A549 (cell line): ENCODE measurements at regions not wholly inside any gene's neighbourhood (a gene's known extent, or its start where the extent isn't known, plus 50 kb on each side); places are given as distances from the start of the nearest gene placed in this dataset.
"Not testable (repeated sequence)": the region's sequence is repeated elsewhere in the genome, so short reads cannot be mapped to it uniquely, and the experiment has no call there.

Experiments used
- EHMT2 ChIP-seq: fragments of 200-600 bp; sonication (generic); IDR thresholded peaks from 2 replicates; pipeline ENCODE4 v1.6.1; 2016; ENCODE audit warnings: antibody characterized with exemption, low read depth, mild to moderate bottlenecking, moderate library complexity
- HMGXB4 ChIP-seq: fragments of 250-450 bp; sonication (Bioruptor Pico); IDR thresholded peaks from 2 replicates; pipeline ENCODE4 v1.5.0; 2021; ENCODE audit warnings: mild to moderate bottlenecking, moderate library complexity, borderline replicate concordance
- HOXB5 ChIP-seq: fragments of 250-450 bp; sonication (Bioruptor Pico); IDR thresholded peaks from 2 replicates; pipeline ENCODE4 v1.5.0; 2020; ENCODE audit warnings: mild to moderate bottlenecking, moderate library complexity
- MYC ChIP-seq: IDR thresholded peaks from 2 replicates; pipeline ENCODE4 v1.6.1; 2012; ENCODE audit warnings: mild to moderate bottlenecking, inconsistent platforms, low read length, improper control_type of control experiment, borderline replicate concordance
- POLR2A ChIP-seq: IDR thresholded peaks from 2 replicates; pipeline ENCODE4 v1.6.1; 2012; ENCODE audit warnings: mild to moderate bottlenecking, low read length
- RAD21 ChIP-seq, 2 experiments: fragments of >200 bp in 1 of 2; sonication (Bioruptor Twin) in 1 of 2; formaldehyde crosslinking in 1 of 2; IDR thresholded peaks in 1 of 2; conservative IDR thresholded peaks in 1 of 2; 2 replicates in 1 of 2; 3 replicates in 1 of 2; pipeline ENCODE4 v1.6.1; 2012 to 2018; ENCODE audit warnings: inconsistent platforms in 1 of 2
- RFX5 ChIP-seq: fragments of 450-650 bp; IDR thresholded peaks from 2 replicates; pipeline ENCODE4 v1.7.1; 2014; ENCODE audit warnings: antibody characterized with exemption, mild to moderate bottlenecking, moderate library complexity
- TF ChIP-seq, protein P1 (sequence below): fragments of >200 bp; sonication (Bioruptor Twin); formaldehyde crosslinking; IDR thresholded peaks from 3 replicates; pipeline ENCODE4 v1.5.1; 2016
- TF ChIP-seq, protein P2 (sequence below): IDR thresholded peaks from 2 replicates; pipeline ENCODE4 v1.6.1; 2012
- TF ChIP-seq, protein P3 (sequence below): fragments of 200-600 bp; sonication (generic); IDR thresholded peaks from 2 replicates; pipeline ENCODE4 v1.6.1; 2016; ENCODE audit warnings: antibody characterized with exemption, mild to moderate bottlenecking, moderate library complexity

- TF ChIP-seq, protein P1, sequence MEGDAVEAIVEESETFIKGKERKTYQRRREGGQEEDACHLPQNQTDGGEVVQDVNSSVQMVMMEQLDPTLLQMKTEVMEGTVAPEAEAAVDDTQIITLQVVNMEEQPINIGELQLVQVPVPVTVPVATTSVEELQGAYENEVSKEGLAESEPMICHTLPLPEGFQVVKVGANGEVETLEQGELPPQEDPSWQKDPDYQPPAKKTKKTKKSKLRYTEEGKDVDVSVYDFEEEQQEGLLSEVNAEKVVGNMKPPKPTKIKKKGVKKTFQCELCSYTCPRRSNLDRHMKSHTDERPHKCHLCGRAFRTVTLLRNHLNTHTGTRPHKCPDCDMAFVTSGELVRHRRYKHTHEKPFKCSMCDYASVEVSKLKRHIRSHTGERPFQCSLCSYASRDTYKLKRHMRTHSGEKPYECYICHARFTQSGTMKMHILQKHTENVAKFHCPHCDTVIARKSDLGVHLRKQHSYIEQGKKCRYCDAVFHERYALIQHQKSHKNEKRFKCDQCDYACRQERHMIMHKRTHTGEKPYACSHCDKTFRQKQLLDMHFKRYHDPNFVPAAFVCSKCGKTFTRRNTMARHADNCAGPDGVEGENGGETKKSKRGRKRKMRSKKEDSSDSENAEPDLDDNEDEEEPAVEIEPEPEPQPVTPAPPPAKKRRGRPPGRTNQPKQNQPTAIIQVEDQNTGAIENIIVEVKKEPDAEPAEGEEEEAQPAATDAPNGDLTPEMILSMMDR: not testable (repeated sequence)
- not testable (repeated sequence) for TF ChIP-seq RFX5; HMGXB4 (CRISPR knock-in tag); RAD21 (conservative IDR thresholded peaks at IDR 0.05 in 1 of 2, IDR thresholded peaks at IDR 0.05 in 1 of 2); HOXB5 (CRISPR knock-in tag); POLR2A; EHMT2; MYC
- TF ChIP-seq, protein P2, sequence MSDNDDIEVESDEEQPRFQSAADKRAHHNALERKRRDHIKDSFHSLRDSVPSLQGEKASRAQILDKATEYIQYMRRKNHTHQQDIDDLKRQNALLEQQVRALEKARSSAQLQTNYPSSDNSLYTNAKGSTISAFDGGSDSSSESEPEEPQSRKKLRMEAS: not testable (repeated sequence)
- TF ChIP-seq, protein P3, sequence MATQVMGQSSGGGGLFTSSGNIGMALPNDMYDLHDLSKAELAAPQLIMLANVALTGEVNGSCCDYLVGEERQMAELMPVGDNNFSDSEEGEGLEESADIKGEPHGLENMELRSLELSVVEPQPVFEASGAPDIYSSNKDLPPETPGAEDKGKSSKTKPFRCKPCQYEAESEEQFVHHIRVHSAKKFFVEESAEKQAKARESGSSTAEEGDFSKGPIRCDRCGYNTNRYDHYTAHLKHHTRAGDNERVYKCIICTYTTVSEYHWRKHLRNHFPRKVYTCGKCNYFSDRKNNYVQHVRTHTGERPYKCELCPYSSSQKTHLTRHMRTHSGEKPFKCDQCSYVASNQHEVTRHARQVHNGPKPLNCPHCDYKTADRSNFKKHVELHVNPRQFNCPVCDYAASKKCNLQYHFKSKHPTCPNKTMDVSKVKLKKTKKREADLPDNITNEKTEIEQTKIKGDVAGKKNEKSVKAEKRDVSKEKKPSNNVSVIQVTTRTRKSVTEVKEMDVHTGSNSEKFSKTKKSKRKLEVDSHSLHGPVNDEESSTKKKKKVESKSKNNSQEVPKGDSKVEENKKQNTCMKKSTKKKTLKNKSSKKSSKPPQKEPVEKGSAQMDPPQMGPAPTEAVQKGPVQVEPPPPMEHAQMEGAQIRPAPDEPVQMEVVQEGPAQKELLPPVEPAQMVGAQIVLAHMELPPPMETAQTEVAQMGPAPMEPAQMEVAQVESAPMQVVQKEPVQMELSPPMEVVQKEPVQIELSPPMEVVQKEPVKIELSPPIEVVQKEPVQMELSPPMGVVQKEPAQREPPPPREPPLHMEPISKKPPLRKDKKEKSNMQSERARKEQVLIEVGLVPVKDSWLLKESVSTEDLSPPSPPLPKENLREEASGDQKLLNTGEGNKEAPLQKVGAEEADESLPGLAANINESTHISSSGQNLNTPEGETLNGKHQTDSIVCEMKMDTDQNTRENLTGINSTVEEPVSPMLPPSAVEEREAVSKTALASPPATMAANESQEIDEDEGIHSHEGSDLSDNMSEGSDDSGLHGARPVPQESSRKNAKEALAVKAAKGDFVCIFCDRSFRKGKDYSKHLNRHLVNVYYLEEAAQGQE: not testable (repeated sequence)
Measured at GRCh38 chr2:110387044-110387443, 85.6 kb downstream of the LIMS4 start.
